Left renal pelvis (tissue), 4 donors: ENCODE measurements at regions not wholly inside any gene's neighbourhood (a gene's known extent, or its start where the extent isn't known, plus 50 kb on each side); places are given as distances from the start of the nearest gene placed in this dataset.

Experiments used
- DNase-seq, 4 donors: peaks; one replicate each; pipeline ENCODE4 v3.0.0-alpha.2; 2013; ENCODE audit warnings: low read depth in 4 of 4, low spot score in 3 of 4

- no peak for DNase-seq
Observed at GRCh38 chr6:26149240-26149639, 62.0 kb downstream of the HFE start.

- DNase-seq, result no peak
Observed at GRCh38 chr6:26152226-26153101, 65.2 kb downstream of the HFE start.

- peak in 3 of 4 donors; percentile 27 to 56 (median 52) for DNase-seq
Observed at GRCh38 chr6:26155061-26155930, 68.1 kb downstream of the HFE start.

GRCh38 chr6:26156105-26156849 lies 69.0 kb downstream of the HFE start:
- peak; percentile 89 to 95 (median 92) for DNase-seq

GRCh38 chr6:26156850-26157250 lies 69.6 kb downstream of the HFE start:
- DNase-seq, result peak; percentile 54 to 61 (median 58)

- DNase-seq, result peak in 3 of 4 donors; percentile 97 to 99 (median 98)
Observed at GRCh38 chr6:26157251-26158075, 70.2 kb downstream of the HFE start.

- peak in 1 of 4 donors; percentile 95 for DNase-seq
Observed at GRCh38 chr6:26158076-26158580, 70.9 kb downstream of the HFE start.

- DNase-seq, result peak; percentile 47 to 65 (median 54)
Observed at GRCh38 chr6:26158581-26159356, 71.5 kb downstream of the HFE start.

- peak in 2 of 4 donors; percentile 40 to 43 for DNase-seq
Observed at GRCh38 chr6:26159357-26160273, 72.4 kb downstream of the HFE start.

- DNase-seq, result no peak
Observed at GRCh38 chr6:26161322-26161721, 74.1 kb downstream of the HFE start.

GRCh38 chr6:26162399-26162798 lies 75.2 kb downstream of the HFE start:
- no peak for DNase-seq

- no peak for DNase-seq
Observed at GRCh38 chr6:26163427-26164119, 76.3 kb downstream of the HFE start.

GRCh38 chr6:26164120-26164505 lies 76.9 kb downstream of the HFE start:
- no peak for DNase-seq

GRCh38 chr6:26165261-26165790 lies 78.1 kb downstream of the HFE start:
- no peak for DNase-seq

- no peak for DNase-seq
Observed at GRCh38 chr6:26170181-26170580, 83.0 kb downstream of the HFE start.

GRCh38 chr6:26170951-26171841 lies 84.0 kb downstream of the HFE start:
- no peak for DNase-seq
